Astrocyte (in vitro differentiated cells and primary cell): ENCODE measurements at regions not wholly inside any gene's neighbourhood (a gene's known extent, or its start where the extent isn't known, plus 50 kb on each side); places are given as distances from the start of the nearest gene placed in this dataset.

Experiments
- CTCF ChIP-seq: IDR thresholded peaks from 2 replicates; pipeline ENCODE4 v1.5.1; 2011; ENCODE audit warnings: low read depth, mild to moderate bottlenecking, inconsistent platforms, low read length, moderate library complexity; ENCODE audit not compliant: insufficient read depth
- EZH2 ChIP-seq: IDR thresholded peaks from 2 replicates; pipeline ENCODE4 v1.6.1; 2012; ENCODE audit warnings: mild to moderate bottlenecking, low read length, inconsistent platforms; ENCODE audit not compliant: insufficient read depth

GRCh38 chr11:116111546-116111945 is 607.3 kb upstream of the CADM1 start:
- no peak for TF ChIP-seq CTCF
- no peak for TF ChIP-seq EZH2
